Stimulated activated CD4-positive, alpha-beta T cell treated with anti-CD3 and anti-CD28 coated beads, Interleukin-4, amount 100 ng/mL, for 24 hours (primary cell): ENCODE measurements at regions not wholly inside any gene's neighbourhood (a gene's known extent, or its start where the extent isn't known, plus 50 kb on each side); places are given as distances from the start of the nearest gene placed in this dataset.
"Not testable (repeated sequence)": the region's sequence is repeated elsewhere in the genome, so short reads cannot be mapped to it uniquely, and the experiment has no call there.

ENCODE experiments used
- DNase-seq: peaks from one replicate; pipeline ENCODE4 v3.0.0-alpha.2; 2020

- DNase-seq = no peak
Measured at GRCh38 chr3:177438596-177439220, 241.4 kb upstream of the TBL1XR1 start.

- DNase-seq = no peak
Measured at GRCh38 chr3:177439694-177440269, 242.5 kb upstream of the TBL1XR1 start.

GRCh38 chr3:177440456-177441104 lies 243.3 kb upstream of the TBL1XR1 start:
- DNase-seq = no peak

GRCh38 chr3:177441276-177441812 lies 244.1 kb upstream of the TBL1XR1 start:
- DNase-seq = no peak

- DNase-seq = no peak
Measured at GRCh38 chr3:177441813-177442646, 244.7 kb upstream of the TBL1XR1 start.

- no peak for DNase-seq
Measured at GRCh38 chr3:177443469-177443868, 246.2 kb upstream of the TBL1XR1 start.

- no peak for DNase-seq
Measured at GRCh38 chr3:177444696-177445095, 247.4 kb upstream of the TBL1XR1 start.

GRCh38 chr3:177445549-177445948 lies 248.3 kb upstream of the TBL1XR1 start:
- no peak for DNase-seq

GRCh38 chr3:177446165-177446601 lies 248.9 kb upstream of the TBL1XR1 start:
- no peak for DNase-seq

GRCh38 chr3:177447938-177448337 lies 250.7 kb upstream of the TBL1XR1 start:
- DNase-seq = no peak

- DNase-seq = no peak
Measured at GRCh38 chr3:177448987-177449359, 251.7 kb upstream of the TBL1XR1 start.

- no peak for DNase-seq
Measured at GRCh38 chr3:177449360-177450006, 252.2 kb upstream of the TBL1XR1 start.

- no peak for DNase-seq
Measured at GRCh38 chr3:177451301-177451750, 254.0 kb upstream of the TBL1XR1 start.

GRCh38 chr3:177451864-177452830 lies 254.9 kb upstream of the TBL1XR1 start:
- DNase-seq = no peak

- DNase-seq = no peak
Measured at GRCh38 chr3:177452831-177453450, 255.7 kb upstream of the TBL1XR1 start.

GRCh38 chr3:177453451-177453844 lies 256.2 kb upstream of the TBL1XR1 start:
- no peak for DNase-seq

- DNase-seq = not testable (repeated sequence)
Measured at GRCh38 chr3:177457204-177457603, 259.9 kb upstream of the TBL1XR1 start.

GRCh38 chr3:177459401-177459800 lies 262.1 kb upstream of the TBL1XR1 start:
- DNase-seq = no peak

GRCh38 chr3:177460047-177460446 lies 262.8 kb upstream of the TBL1XR1 start:
- no peak for DNase-seq

- no peak for DNase-seq
Measured at GRCh38 chr3:177461765-177462164, 264.5 kb upstream of the TBL1XR1 start.

- not testable (repeated sequence) for DNase-seq
Measured at GRCh38 chr3:177463341-177463740, 266.1 kb upstream of the TBL1XR1 start.
